ENCODE measurements at regions not wholly inside any gene's neighbourhood (a gene's known extent, or its start where the extent isn't known, plus 50 kb on each side); places are given as distances from the start of the nearest gene placed in this dataset.

- no peak overlapping the region for H3K27ac ChIP-seq
- intact Hi-C loops (cut with DNase I), result no loop called here
Measured at GRCh38 chr4:147310312-147310711, 170.6 kb upstream of the EDNRA start.

GRCh38 chr4:147311956-147312355 is 168.9 kb upstream of the EDNRA start:
- intact Hi-C loops (cut with DNase I), result no loop called here

More at GRCh38 chr4:147310312-147310711, 170.6 kb upstream of the EDNRA start:
- H3K4me1 ChIP-seq, result no peaks in the 10 kb centered on the region
- no peaks in the 10 kb centered on the region for H3K36me3 ChIP-seq
- H3K9me3 ChIP-seq, result no peaks in the 10 kb centered on the region
- no peak overlapping the region for H3K4me3 ChIP-seq
- no peaks in the 10 kb centered on the region for H3K27me3 ChIP-seq
- no peak for TF ChIP-seq CTCF (IDR thresholded peaks at IDR 0.05)
- no peak for DNase-seq (ENCODE audit: low spot score in 2 of 2)

GRCh38 chr4:147312376-147313046 is 168.4 kb upstream of the EDNRA start:
- no peak for TF ChIP-seq CTCF (IDR thresholded peaks at IDR 0.05)
- Histone ChIP-seq H3K27ac (no peak overlapping the region), H3K27me3 (no peaks in the 10 kb centered on the region), H3K9me3 (no peaks in the 10 kb centered on the region), H3K36me3 (no peaks in the 10 kb centered on the region), H3K4me3 (no peak overlapping the region), H3K4me1 (no peaks in the 10 kb centered on the region)
- intact Hi-C loops (cut with DNase I), result no loop called here
- DNase-seq (ENCODE audit: low spot score in 2 of 2), result no peak

More at GRCh38 chr4:147311956-147312355, 168.9 kb upstream of the EDNRA start:
- no peak for DNase-seq (ENCODE audit: low spot score in 2 of 2)
- no peaks in the 10 kb centered on the region for H3K36me3 ChIP-seq
- H3K4me1 ChIP-seq, result no peaks in the 10 kb centered on the region
- H3K27ac ChIP-seq, result no peak overlapping the region
- no peak for TF ChIP-seq CTCF (IDR thresholded peaks at IDR 0.05)
- no peaks in the 10 kb centered on the region for H3K27me3 ChIP-seq
- H3K4me3 ChIP-seq, result no peak overlapping the region
- no peaks in the 10 kb centered on the region for H3K9me3 ChIP-seq

- Histone ChIP-seq H3K4me3 (no peak overlapping the region), H3K27ac (no peak overlapping the region), H3K27me3 (no peaks in the 10 kb centered on the region), H3K9me3 (no peaks in the 10 kb centered on the region), H3K4me1 (no peaks in the 10 kb centered on the region), H3K36me3 (no peaks in the 10 kb centered on the region)
- DNase-seq (ENCODE audit: low spot score in 2 of 2), result no peak
- no peak for TF ChIP-seq CTCF (IDR thresholded peaks at IDR 0.05)
- intact Hi-C loops (cut with DNase I), result no loop called here
Measured at GRCh38 chr4:147313108-147313507, 167.8 kb upstream of the EDNRA start.

- intact Hi-C loops (cut with DNase I), result no loop called here
- TF ChIP-seq CTCF (IDR thresholded peaks at IDR 0.05), result no peak
- no peaks in the 10 kb centered on the region for H3K4me1 ChIP-seq
- H3K4me3 ChIP-seq, result no peak overlapping the region
- no peaks in the 10 kb centered on the region for H3K9me3 ChIP-seq
- DNase-seq (ENCODE audit: low spot score in 2 of 2), result no peak
- H3K27me3 ChIP-seq, result no peaks in the 10 kb centered on the region
- no peak overlapping the region for H3K27ac ChIP-seq
- H3K36me3 ChIP-seq, result no peaks in the 10 kb centered on the region
Measured at GRCh38 chr4:147318586-147318985, 162.3 kb upstream of the EDNRA start.

GRCh38 chr4:147325571-147325981 is 155.3 kb upstream of the EDNRA start:
- H3K4me1 ChIP-seq, result no peaks in the 10 kb centered on the region
- no peak overlapping the region for H3K27ac ChIP-seq
- TF ChIP-seq CTCF (IDR thresholded peaks at IDR 0.05), result no peak
- H3K4me3 ChIP-seq, result no peak overlapping the region
- no peaks in the 10 kb centered on the region for H3K36me3 ChIP-seq
- intact Hi-C loops (cut with DNase I), result no loop called here
- no peak for DNase-seq (ENCODE audit: low spot score in 2 of 2)
- H3K9me3 ChIP-seq, result no peaks in the 10 kb centered on the region
- no peaks in the 10 kb centered on the region for H3K27me3 ChIP-seq

All from ascending aorta (tissue), 2 donors.